ENCODE measurements at regions not wholly inside any gene's neighbourhood (a gene's known extent, or its start where the extent isn't known, plus 50 kb on each side); places are given as distances from the start of the nearest gene placed in this dataset.
"Not testable (repeated sequence)": the region's sequence is repeated elsewhere in the genome, so short reads cannot be mapped to it uniquely, and the experiment has no call there.

DNA sequence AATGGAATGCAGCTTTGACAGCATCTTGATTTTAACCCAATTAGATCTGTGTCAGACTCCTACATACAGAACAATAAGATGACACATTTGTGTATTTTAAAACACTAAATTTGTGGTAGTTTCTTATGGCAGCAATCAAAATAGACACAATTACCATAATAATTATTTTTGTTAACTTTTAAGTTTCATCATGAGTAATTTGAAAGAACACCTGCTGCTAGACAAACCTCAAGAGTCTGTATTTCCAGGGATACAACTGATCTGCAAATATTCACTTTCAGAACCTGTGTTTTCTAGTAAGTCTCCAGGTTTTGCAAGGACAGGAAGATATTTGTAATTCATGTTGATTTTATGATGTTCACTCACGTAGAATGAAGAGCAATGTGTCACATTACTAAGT lies 736.8 kb downstream of the DIPK2A start:
- FAIRE-seq (no peak), DNase-seq (ENCODE audit: low spot score) (no peak)

DNA sequence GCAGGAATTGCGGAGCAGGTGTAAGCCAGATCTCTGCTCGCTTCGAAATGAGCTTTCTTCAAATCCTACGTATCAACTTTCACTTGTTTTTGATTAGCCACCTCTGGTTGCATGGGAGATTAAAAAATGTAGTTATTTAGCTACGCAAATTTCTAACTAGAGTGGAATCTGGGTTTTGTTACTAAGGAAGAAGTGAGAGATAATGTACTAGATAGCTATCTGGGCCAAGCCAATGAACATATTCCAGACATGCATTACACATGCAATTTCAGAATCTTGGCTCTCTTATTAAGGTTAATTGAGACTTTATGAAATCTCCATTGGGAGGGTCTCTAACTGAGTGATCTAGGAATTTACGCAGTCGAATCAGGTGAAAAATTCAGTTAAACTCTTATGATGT lies 765.7 kb downstream of the DIPK2A start:
- no peak for FAIRE-seq

DNA sequence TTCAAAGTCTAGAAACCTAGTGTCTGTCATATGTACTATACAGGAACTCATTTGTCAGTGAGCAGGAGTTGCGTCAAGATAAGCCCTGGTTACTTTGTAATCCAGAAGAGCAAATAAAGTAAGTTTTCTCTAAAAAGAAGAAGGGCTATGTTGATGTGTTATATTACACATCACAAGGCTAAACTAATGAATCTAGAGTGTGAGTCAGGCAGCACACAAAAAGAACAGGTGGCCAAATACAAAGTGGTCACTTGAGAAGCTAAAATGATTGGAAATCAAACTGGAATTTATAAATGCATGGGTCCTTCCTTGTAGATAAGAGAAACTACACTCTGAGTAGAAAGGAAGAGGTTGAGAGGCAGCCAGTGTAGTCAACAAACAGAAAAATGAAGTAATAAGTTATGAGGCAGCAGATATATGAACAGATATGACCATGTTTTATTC lies 771.6 kb downstream of the DIPK2A start:
- FAIRE-seq (no peak), DNase-seq (ENCODE audit: low spot score) (no peak)

More for the DNA sequence above, 765.7 kb downstream of the DIPK2A start:
- DNase-seq (ENCODE audit: low spot score) = no peak

- DNase-seq (ENCODE audit: low spot score) = no peak
- FAIRE-seq = no peak
Observed at GRCh38 chr3:144744473-144744872, 772.9 kb downstream of the DIPK2A start.

DNA sequence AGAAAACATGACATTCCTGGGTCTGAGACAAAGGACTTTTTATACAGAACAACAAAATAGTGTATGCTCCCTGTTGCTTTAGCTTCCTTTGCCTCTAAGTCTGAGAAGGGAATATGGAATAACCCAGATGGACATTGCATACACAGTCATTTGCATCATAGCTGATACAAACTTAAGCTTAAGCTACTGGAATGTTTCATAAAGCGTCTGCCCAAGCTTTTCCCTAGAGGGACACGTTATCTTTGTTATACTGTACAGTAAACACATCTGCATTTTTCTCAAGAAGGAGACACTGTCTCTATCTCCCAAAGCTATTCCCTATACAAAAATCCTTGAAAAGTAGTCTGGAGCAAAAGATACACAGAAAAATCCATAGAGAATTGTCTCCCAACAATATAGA lies 775.0 kb downstream of the DIPK2A start:
- DNase-seq (ENCODE audit: low spot score) = no peak
- no peak for FAIRE-seq

- not testable (repeated sequence) for DNase-seq (ENCODE audit: low spot score); FAIRE-seq
Observed at GRCh38 chr3:144749536-144750253, 778.1 kb downstream of the DIPK2A start.

- FAIRE-seq (no peak), DNase-seq (ENCODE audit: low spot score) (no peak)
Observed at GRCh38 chr3:144754076-144754783, 782.6 kb downstream of the DIPK2A start.

GRCh38 chr3:144756704-144757440 lies 785.2 kb downstream of the DIPK2A start:
- no peak for DNase-seq (ENCODE audit: low spot score)
- no peak for FAIRE-seq

- FAIRE-seq (no peak), DNase-seq (ENCODE audit: low spot score) (no peak)
Observed at GRCh38 chr3:144760831-144761230, 789.2 kb downstream of the DIPK2A start.

DNA sequence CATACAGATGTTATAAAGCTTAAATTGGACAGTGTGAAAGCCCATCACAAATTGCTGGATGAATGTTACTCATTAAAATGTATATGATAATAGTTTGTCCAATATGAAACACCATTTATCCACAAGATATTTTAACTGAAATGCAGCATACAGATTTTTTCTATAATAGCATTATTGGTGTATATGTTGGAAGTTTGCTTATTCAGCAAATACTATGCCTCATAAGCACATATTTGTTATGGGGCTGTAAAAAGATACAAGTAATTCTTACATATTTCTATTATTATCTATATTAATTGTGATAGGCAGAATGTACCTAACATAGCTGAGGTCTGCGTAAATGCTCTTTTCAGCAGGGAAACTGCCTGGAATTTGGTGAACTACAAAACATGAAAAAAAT lies 790.5 kb downstream of the DIPK2A start:
- FAIRE-seq (no peak), DNase-seq (ENCODE audit: low spot score) (no peak)

GRCh38 chr3:144763878-144764454 lies 792.3 kb downstream of the DIPK2A start:
- DNase-seq (ENCODE audit: low spot score) = no peak
- no peak for FAIRE-seq

DNA sequence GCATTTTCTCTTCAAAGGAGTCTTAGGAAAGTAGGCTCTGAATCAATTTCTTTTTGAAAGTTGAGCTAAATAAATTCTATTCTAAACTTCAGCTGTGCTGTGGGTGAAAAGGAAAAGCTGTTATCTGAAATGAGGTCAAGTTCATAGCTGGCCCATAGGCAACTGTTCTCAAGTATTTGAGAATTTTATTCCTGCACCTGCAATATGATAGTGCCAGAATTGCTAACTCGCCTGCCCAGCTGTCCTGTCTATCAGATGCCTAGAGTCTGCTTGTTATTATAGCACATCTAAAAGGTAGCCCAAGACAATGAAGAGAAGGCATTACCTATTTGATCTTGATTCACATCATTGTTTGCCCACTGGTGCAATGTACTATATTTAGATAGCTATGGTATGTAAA lies 798.7 kb downstream of the DIPK2A start:
- FAIRE-seq = no peak
- no peak for DNase-seq (ENCODE audit: low spot score)

- FAIRE-seq = no peak
- DNase-seq (ENCODE audit: low spot score) = no peak
Observed at GRCh38 chr3:144770915-144771351, 799.3 kb downstream of the DIPK2A start.

DNA sequence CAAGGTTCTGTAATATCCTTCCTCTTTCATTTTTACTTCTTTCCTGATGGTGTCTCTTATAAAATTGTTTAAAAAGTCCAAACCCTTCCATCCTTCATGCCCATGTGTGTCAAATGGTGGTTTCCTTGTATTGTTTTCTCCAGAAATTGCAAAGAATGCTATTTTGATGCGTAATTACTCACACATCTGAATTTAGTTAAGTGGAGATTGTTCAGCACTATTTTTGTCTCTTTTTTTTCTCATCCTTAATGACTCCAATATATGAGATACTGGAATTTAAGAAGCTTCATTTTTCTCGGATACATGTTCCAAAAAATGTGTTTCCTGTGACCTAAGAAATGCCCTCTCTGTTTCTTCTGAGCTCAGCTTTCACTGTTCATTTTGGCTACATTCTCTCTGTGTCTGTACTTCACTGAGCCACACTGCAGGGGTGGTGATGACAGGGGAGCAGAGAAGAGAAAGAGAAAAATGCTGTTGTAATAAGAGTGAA lies 799.8 kb downstream of the DIPK2A start:
- FAIRE-seq (no peak), DNase-seq (ENCODE audit: low spot score) (no peak)

DNA sequence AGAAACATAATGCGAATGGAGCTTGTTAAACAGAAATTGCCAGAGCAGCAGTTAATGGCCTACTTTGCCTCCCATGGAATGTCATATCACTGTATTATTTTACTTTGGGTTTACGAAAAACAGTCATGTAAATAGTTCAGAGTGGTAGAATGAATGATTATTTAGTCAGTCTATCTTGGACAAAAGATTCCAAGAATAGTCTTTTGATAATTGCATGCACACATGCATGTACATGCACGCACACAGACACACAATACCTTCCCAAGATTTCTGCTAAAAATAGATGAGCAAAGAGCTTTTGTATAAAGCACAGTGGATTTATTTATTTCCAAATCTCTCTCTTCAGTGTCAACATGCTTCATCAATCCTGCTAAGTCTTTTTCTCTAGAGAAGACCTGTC lies 800.7 kb downstream of the DIPK2A start:
- no peak for FAIRE-seq

GRCh38 chr3:144773350-144773749 lies 801.7 kb downstream of the DIPK2A start:
- DNase-seq (ENCODE audit: low spot score) (no peak), FAIRE-seq (no peak)

More for the DNA sequence above, 800.7 kb downstream of the DIPK2A start:
- no peak for DNase-seq (ENCODE audit: low spot score)

DNA sequence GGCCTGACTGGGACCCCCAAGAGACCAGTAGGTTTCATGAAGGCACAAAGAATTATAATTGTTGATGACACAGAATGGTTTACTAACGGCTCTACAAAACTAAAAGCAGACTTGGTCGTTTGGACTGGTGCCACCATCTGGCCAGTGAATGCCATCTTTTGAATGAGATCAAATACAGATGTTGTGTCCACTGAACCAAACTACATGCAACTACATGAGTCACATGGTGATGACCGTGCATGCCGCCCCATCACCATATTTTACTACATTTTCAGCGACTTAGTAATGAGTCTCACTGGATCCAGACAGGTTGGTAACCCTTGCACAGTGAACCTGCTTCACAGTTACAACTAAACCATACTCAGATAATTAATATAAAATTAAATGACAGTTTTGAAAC lies 803.3 kb downstream of the DIPK2A start:
- FAIRE-seq (no peak), DNase-seq (ENCODE audit: low spot score) (no peak)

- DNase-seq (ENCODE audit: low spot score) = no peak
- FAIRE-seq = no peak
Observed at GRCh38 chr3:144775551-144775950, 803.9 kb downstream of the DIPK2A start.

- no peak for DNase-seq (ENCODE audit: low spot score)
- no peak for FAIRE-seq
Observed at GRCh38 chr3:144777906-144778305, 806.3 kb downstream of the DIPK2A start.

- no peak for DNase-seq (ENCODE audit: low spot score)
- FAIRE-seq = no peak
Observed at GRCh38 chr3:144791034-144791433, 819.4 kb downstream of the DIPK2A start.

DNA sequence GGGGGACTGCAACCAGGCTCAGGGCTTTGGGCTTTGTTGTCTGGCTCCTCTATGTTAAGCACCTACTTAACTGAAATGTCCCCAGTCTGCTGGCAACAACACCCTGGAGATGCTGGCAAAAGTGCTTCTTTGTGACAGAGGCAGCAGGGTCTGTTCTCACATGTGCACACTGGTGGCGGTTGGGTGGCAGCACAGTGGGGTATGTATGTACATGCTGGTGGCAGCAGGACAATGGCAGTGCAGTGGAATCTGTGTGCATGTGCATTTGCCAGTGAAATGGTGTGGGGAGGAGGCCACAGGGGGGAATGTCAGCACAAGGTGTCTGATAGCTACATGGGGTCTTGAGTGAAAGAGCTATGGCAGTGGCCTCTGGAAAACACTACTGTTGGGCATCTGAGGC lies 830.3 kb downstream of the DIPK2A start:
- FAIRE-seq = no peak
- DNase-seq (ENCODE audit: low spot score) = no peak

GRCh38 chr3:144809380-144809779 lies 837.8 kb downstream of the DIPK2A start:
- DNase-seq (ENCODE audit: low spot score) (no peak), FAIRE-seq (no peak)

Measured in RCC 7860 (cell line).